ENCODE measurements at regions not wholly inside any gene's neighbourhood (a gene's known extent, or its start where the extent isn't known, plus 50 kb on each side); places are given as distances from the start of the nearest gene placed in this dataset.
A peak's percentile ranks its signal among the peaks of the same experiment; 100 is the strongest.

GRCh38 chr21:25461725-25462124 lies 145.6 kb downstream of the MRPL39 start:
- Histone ChIP-seq H3K4me2 (replicated peaks; ENCODE audit: low read depth, low read length, poor library complexity, severe bottlenecking) (no peak overlapping the region), H3K4me1 (ENCODE audit: control insufficient read depth in 2 of 2, insufficient read depth in 2 of 2, low read length in 2 of 2) (peaks cover 19 to 24% of the 10 kb centered on the region in 2 donors), H3K36me3 (replicated peaks in 1 of 2; ENCODE audit: control extremely low read depth in 1 of 2, control insufficient read depth in 1 of 2, extremely low read depth in 1 of 2, insufficient read depth in 2 of 2, low read length in 1 of 2) (no peaks in the 10 kb centered on the region), H3K4me3 (ENCODE audit: control extremely low read depth in 1 of 5, extremely low read depth in 1 of 5, insufficient read depth in 1 of 5, low read depth in 2 of 5, low read length in 4 of 5) (no peak overlapping the region), H3K79me2 (ENCODE audit: control insufficient read depth, insufficient read depth, low read length) (peaks cover 4% of the 10 kb centered on the region), H3K27me3 (replicated peaks in 1 of 4; ENCODE audit: control extremely low read depth in 1 of 4, control insufficient read depth in 3 of 4, insufficient read depth in 4 of 4, low read length in 3 of 4) (no peaks in the 10 kb centered on the region), H3K9me3 (ENCODE audit: control extremely low read depth in 1 of 3, control insufficient read depth in 2 of 3, insufficient read depth in 1 of 3, low read length in 2 of 3) (peaks cover 0 to 4% (median 0%) of the 10 kb centered on the region in 3 donors), H2AFZ (ENCODE audit: insufficient read depth, low read depth, low read length, poor library complexity, severe bottlenecking) (no peak overlapping the region), H3K9ac (ENCODE audit: low read length) (no peak overlapping the region), H4K20me1 (ENCODE audit: control insufficient read depth, insufficient read depth, low read length, poor library complexity, severe bottlenecking) (no peaks in the 10 kb centered on the region), H3K27ac (ENCODE audit: low read length in 2 of 2) (no peak overlapping the region)
- POLR2A ChIA-PET: no interaction called here
- CTCF ChIA-PET: no interaction called here
- no CpG with 5 or more reads among the region's 1 CpG for whole genome bisulfite sequencing (ENCODE audit: insufficient coverage)
- no peak for DNase-seq
- TF ChIP-seq EZH2 (IDR thresholded peaks at IDR 0.05; ENCODE audit: borderline replicate concordance, insufficient read depth, low read depth, low read length, poor library complexity, severe bottlenecking) (no peak), CTCF (IDR thresholded peaks at IDR 0.05) (no peak)
- H3K27me3 Mint-ChIP-seq: no peaks in the 10 kb centered on the region
- H3K4me3 Mint-ChIP-seq: no peak overlapping the region
- no peak for ATAC-seq (ENCODE audit: low read depth)
- intact Hi-C loops (cut with micrococcal nuclease): loop anchor here (5.0 kb wide), 1 partner anchor 46 kb away; no protein-coding TSS in a partner anchor
- peak overlapping the region; percentile 4 for H3K27ac Mint-ChIP-seq
- peaks cover 6% of the 10 kb centered on the region for H3K9me3 Mint-ChIP-seq (ENCODE audit: insufficient read depth)
- H3K4me1 Mint-ChIP-seq: peaks cover 46% of the 10 kb centered on the region

- H3K36me3 ChIP-seq (replicated peaks in 1 of 2; ENCODE audit: control extremely low read depth in 1 of 2, control insufficient read depth in 1 of 2, extremely low read depth in 1 of 2, insufficient read depth in 2 of 2, low read length in 1 of 2): no peaks in the 10 kb centered on the region
- no peaks in the 10 kb centered on the region for H3K27me3 ChIP-seq (replicated peaks in 1 of 4; ENCODE audit: control extremely low read depth in 1 of 4, control insufficient read depth in 3 of 4, insufficient read depth in 4 of 4, low read length in 3 of 4)
- no CpG with 5 or more reads among the region's 1 CpG for WGBS (ENCODE audit: insufficient coverage)
- ChIA-PET POLR2A (no interaction called here), CTCF (no interaction called here)
- H3K4me1 ChIP-seq (ENCODE audit: control insufficient read depth in 2 of 2, insufficient read depth in 2 of 2, low read length in 2 of 2): peaks cover 26 to 31% of the 10 kb centered on the region in 2 donors
- no peak overlapping the region for H3K4me3 Mint-ChIP-seq
- H3K9ac ChIP-seq (ENCODE audit: low read length): no peak overlapping the region
- no peak for DNase-seq
- peaks cover 51% of the 10 kb centered on the region for H3K4me1 Mint-ChIP-seq
- intact Hi-C loops (cut with micrococcal nuclease): loop anchor here (2.0 to 5.0 kb wide), 2 partner anchors 31 to 47 kb away; no protein-coding TSS in a partner anchor
- peak overlapping the region; percentile 43 for H3K27ac Mint-ChIP-seq
- no peaks in the 10 kb centered on the region for H4K20me1 ChIP-seq (ENCODE audit: control insufficient read depth, insufficient read depth, low read length, poor library complexity, severe bottlenecking)
- H3K4me2 ChIP-seq (replicated peaks; ENCODE audit: low read depth, low read length, poor library complexity, severe bottlenecking): no peak overlapping the region
- peaks cover 4% of the 10 kb centered on the region for H3K79me2 ChIP-seq (ENCODE audit: control insufficient read depth, insufficient read depth, low read length)
- no peak overlapping the region for H2AFZ ChIP-seq (ENCODE audit: insufficient read depth, low read depth, low read length, poor library complexity, severe bottlenecking)
- peaks cover 0 to 4% (median 0%) of the 10 kb centered on the region in 3 donors for H3K9me3 ChIP-seq (ENCODE audit: control extremely low read depth in 1 of 3, control insufficient read depth in 2 of 3, insufficient read depth in 1 of 3, low read length in 2 of 3)
- no peak for ATAC-seq (ENCODE audit: low read depth)
- H3K27ac ChIP-seq (ENCODE audit: low read length in 2 of 2): no peak overlapping the region
- no peak for TF ChIP-seq EZH2 (IDR thresholded peaks at IDR 0.05; ENCODE audit: borderline replicate concordance, insufficient read depth, low read depth, low read length, poor library complexity, severe bottlenecking)
- no peak for TF ChIP-seq CTCF (IDR thresholded peaks at IDR 0.05)
- no peak overlapping the region for H3K4me3 ChIP-seq (ENCODE audit: control extremely low read depth in 1 of 5, extremely low read depth in 1 of 5, insufficient read depth in 1 of 5, low read depth in 2 of 5, low read length in 4 of 5)
- H3K9me3 Mint-ChIP-seq (ENCODE audit: insufficient read depth): peaks cover 6% of the 10 kb centered on the region
- no peaks in the 10 kb centered on the region for H3K27me3 Mint-ChIP-seq
Measured at GRCh38 chr21:25459993-25460392, 147.3 kb downstream of the MRPL39 start.

Measured in B cell (primary cell).